ENCODE measurements at regions not wholly inside any gene's neighbourhood (a gene's known extent, or its start where the extent isn't known, plus 50 kb on each side); places are given as distances from the start of the nearest gene placed in this dataset.
A peak's percentile ranks its signal among the peaks of the same experiment; 100 is the strongest.
"Not testable (repeated sequence)": the region's sequence is repeated elsewhere in the genome, so short reads cannot be mapped to it uniquely, and the experiment has no call there.

DNA sequence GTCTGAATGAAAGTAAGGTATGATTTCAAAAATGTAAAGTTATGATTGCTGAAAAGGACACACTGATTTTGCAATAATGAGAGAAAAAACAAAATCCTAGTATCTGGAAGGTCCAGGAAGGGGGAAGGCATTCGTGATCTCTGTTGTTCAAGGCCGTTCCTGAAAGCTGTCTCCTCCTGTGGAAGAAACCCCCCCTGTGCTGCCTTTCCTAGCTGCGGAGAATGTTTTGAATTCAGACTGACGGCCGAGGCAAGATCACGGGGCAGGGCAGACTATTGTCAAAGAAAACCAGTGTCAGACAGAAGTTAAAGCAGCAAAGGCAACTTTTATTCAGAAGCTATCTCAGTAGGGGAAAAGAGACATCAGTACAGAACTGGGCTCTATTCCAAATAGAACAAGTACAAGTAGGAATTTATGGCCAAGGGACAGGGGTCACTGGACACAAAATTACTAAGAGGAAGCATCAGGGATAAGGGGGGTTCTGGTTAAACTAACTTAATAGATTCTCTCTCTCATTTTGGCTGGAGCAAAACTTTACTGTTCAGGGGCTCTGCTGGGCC lies 61.9 kb upstream of the IGFBPL1 start:
- Histone ChIP-seq H3K27me3 (ENCODE audit: control insufficient read depth, insufficient read depth, low read length) (no peaks in the 10 kb centered on the region), H3K27ac (ENCODE audit: low read depth, low read length) (peak overlapping the region; percentile 64)

DNA sequence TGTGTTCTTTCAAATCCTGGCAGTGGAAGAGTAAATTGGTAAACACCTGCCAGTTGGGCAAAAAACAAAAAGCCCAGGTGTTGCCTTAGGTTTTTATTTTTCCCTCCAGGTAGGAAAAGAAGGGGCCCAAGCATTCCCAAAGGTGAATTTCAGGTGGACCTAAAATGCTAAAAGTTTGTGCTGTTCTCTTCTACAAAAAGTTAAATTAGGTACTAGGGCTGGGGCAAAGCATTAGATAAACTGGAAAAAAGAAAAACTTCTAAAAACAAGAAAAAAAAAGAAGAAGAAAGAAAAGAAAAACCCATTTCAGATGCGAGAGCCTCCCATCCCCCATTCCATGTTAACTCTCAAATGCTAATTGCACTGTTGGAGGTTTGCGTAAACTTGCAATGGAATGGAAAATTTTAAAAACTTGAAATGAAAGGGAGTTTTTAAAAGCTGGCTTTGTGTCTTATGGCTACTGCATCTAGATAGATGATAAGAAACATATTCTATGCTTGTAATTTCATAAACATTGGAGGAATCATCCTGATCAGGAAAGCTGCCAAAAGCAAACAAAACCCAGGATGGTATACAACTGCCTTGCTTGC lies 59.9 kb upstream of the IGFBPL1 start:
- Histone ChIP-seq H3K27ac (ENCODE audit: low read depth, low read length) (peak overlapping the region; percentile 75), H3K4me1 (ENCODE audit: control insufficient read depth, insufficient read depth, low read length) (peaks cover 37% of the 10 kb centered on the region), H3K9ac (ENCODE audit: low read depth, low read length) (peak overlapping the region; percentile 48; the same call in 1 of the 2 replicates), H3K4me3 (ENCODE audit: low read depth, low read length) (peak overlapping the region; percentile 40)
- H3K27me3 ChIP-seq (ENCODE audit: control insufficient read depth, insufficient read depth, low read length); H3K9me3 ChIP-seq (ENCODE audit: control insufficient read depth, insufficient read depth, low read length); H3K36me3 ChIP-seq (ENCODE audit: control insufficient read depth, insufficient read depth, low read length): not testable (repeated sequence)

More for the DNA sequence above, 61.9 kb upstream of the IGFBPL1 start:
- no peaks in the 10 kb centered on the region for H3K36me3 ChIP-seq (ENCODE audit: control insufficient read depth, insufficient read depth, low read length)
- H3K9me3 ChIP-seq (ENCODE audit: control insufficient read depth, insufficient read depth, low read length) = no peaks in the 10 kb centered on the region
- peaks cover 37% of the 10 kb centered on the region for H3K4me1 ChIP-seq (ENCODE audit: control insufficient read depth, insufficient read depth, low read length)
- no peak overlapping the region for H3K4me3 ChIP-seq (ENCODE audit: low read depth, low read length)
- H3K9ac ChIP-seq (ENCODE audit: low read depth, low read length) = no peak overlapping the region

DNA sequence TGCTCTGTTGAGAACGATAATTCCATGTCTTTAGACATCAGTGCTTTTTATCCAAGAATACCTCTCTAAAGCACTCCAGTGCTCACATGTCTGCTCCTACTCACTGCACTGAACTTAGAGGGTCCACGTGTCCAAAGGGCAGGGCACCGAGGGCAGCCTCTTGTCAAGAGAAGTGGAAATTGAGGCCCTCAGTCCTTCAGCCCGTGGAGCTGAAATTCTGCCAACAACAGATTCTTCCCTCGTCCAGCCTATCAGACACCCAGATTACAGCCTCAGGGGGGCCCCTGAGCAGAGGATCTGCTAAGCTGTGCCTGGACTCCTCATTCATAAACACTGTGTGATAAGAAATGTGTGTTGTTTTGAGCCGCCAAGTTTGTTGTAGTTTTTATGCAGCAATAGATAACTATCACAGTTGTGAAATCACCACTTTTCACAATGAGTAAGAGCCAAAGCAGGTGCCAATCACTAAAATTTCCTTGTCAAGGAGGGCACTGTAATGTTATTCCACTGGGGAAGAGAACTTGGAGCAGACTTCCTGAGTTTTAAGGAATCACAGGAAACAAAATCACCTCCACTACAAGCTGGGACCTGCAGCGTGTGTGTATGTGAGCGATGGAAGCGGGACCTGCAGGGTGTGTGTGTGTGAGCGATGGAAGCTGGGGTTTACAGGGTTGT lies 58.8 kb upstream of the IGFBPL1 start:
- no peak overlapping the region for H3K4me3 ChIP-seq (ENCODE audit: low read depth, low read length)
- H3K27me3 ChIP-seq (ENCODE audit: control insufficient read depth, insufficient read depth, low read length) = no peaks in the 10 kb centered on the region
- H3K4me1 ChIP-seq (ENCODE audit: control insufficient read depth, insufficient read depth, low read length) = peaks cover 37% of the 10 kb centered on the region
- no peak overlapping the region for H3K9ac ChIP-seq (ENCODE audit: low read depth, low read length)
- no peaks in the 10 kb centered on the region for H3K9me3 ChIP-seq (ENCODE audit: control insufficient read depth, insufficient read depth, low read length)
- no peaks in the 10 kb centered on the region for H3K36me3 ChIP-seq (ENCODE audit: control insufficient read depth, insufficient read depth, low read length)
- H3K27ac ChIP-seq (ENCODE audit: low read depth, low read length) = no peak overlapping the region

GRCh38 chr9:38478211-38478610 lies 54.0 kb upstream of the IGFBPL1 start:
- H3K9ac ChIP-seq (ENCODE audit: low read depth, low read length) = no peak overlapping the region
- no peaks in the 10 kb centered on the region for H3K9me3 ChIP-seq (ENCODE audit: control insufficient read depth, insufficient read depth, low read length)
- no peaks in the 10 kb centered on the region for H3K27me3 ChIP-seq (ENCODE audit: control insufficient read depth, insufficient read depth, low read length)
- no peaks in the 10 kb centered on the region for H3K36me3 ChIP-seq (ENCODE audit: control insufficient read depth, insufficient read depth, low read length)
- H3K4me3 ChIP-seq (ENCODE audit: low read depth, low read length) = no peak overlapping the region
- no peak overlapping the region for H3K27ac ChIP-seq (ENCODE audit: low read depth, low read length)
- peaks cover 6% of the 10 kb centered on the region for H3K4me1 ChIP-seq (ENCODE audit: control insufficient read depth, insufficient read depth, low read length)

DNA sequence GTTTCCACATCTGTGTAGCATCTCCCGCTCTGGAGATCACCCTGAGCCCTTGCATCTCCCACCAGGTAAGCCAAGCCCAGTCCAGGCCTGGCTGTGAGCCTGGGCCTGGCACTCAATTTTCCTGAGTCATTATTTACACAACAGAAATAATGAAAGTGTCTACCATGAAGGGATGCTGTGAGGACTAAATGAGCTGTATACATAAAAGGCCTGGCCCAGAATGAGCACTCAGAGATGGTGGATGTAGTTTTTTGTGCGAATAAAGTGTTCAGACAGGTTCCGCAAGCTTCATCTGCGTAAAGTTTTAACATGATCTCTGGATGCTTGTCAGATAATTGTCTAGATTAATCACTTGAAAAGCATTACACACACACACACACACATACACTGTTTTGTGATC lies 50.2 kb upstream of the IGFBPL1 start:
- not testable (repeated sequence) for H3K4me3 ChIP-seq (ENCODE audit: low read depth, low read length); H3K27ac ChIP-seq (ENCODE audit: low read depth, low read length)

More for the DNA sequence above, 50.2 kb upstream of the IGFBPL1 start:
- not testable (repeated sequence) for H3K27me3 ChIP-seq (ENCODE audit: control insufficient read depth, insufficient read depth, low read length); H3K9ac ChIP-seq (ENCODE audit: low read depth, low read length); H3K4me1 ChIP-seq (ENCODE audit: control insufficient read depth, insufficient read depth, low read length); H3K36me3 ChIP-seq (ENCODE audit: control insufficient read depth, insufficient read depth, low read length); H3K9me3 ChIP-seq (ENCODE audit: control insufficient read depth, insufficient read depth, low read length)

Data from HUES48 (cell line).